Stimulated activated CD8-positive, alpha-beta memory T cell treated with anti-CD3 and anti-CD28 coated beads, Interleukin-2, amount 100 ng/mL, for 1 hour (primary cell): ENCODE measurements at regions not wholly inside any gene's neighbourhood (a gene's known extent, or its start where the extent isn't known, plus 50 kb on each side); places are given as distances from the start of the nearest gene placed in this dataset.
"Not testable (repeated sequence)": the region's sequence is repeated elsewhere in the genome, so short reads cannot be mapped to it uniquely, and the experiment has no call there.

Experiments used
- DNase-seq, 2 donors: peaks; one replicate each; pipeline ENCODE4 v3.0.0-alpha.2; 2020; ENCODE audit warnings: low read depth in 2 of 2

DNA sequence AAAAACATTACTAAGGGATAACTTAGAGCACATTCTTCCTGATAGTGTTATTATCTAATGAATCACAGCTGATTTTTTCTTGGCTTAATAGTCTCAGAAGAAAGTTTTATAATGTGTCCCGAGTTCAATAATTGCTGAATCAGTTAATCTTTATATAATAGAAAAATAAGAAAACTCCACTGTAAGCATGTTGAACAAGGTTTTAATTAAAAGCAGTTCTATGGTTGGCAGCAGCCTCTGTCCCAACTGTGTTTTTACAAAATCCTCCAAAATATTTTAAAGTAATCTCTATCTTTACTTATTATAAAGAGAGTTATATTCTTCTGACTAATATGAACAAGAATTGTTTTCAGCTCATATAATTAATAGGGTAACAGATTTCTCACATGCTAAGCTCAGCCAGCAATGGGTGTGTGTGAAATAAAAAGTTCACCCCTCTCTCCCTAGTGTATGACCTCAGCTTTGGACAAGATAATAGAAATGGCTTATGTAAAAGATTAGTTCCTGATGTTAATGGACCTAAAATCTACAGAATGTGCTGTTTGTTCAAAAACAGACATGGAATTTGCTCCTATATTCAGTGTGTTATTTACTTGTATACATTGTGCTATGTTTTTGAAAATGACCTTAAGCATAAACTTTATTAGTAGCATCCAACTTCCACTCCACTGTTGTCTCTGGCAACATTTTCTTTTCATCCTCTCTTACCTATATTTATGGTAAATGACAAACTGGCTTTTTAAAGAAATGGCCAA, 67.1 kb upstream of the DCN start:
- DNase-seq, result no peak

- no peak for DNase-seq
Measured at GRCh38 chr12:91249054-91249453, 66.4 kb upstream of the DCN start.

DNA sequence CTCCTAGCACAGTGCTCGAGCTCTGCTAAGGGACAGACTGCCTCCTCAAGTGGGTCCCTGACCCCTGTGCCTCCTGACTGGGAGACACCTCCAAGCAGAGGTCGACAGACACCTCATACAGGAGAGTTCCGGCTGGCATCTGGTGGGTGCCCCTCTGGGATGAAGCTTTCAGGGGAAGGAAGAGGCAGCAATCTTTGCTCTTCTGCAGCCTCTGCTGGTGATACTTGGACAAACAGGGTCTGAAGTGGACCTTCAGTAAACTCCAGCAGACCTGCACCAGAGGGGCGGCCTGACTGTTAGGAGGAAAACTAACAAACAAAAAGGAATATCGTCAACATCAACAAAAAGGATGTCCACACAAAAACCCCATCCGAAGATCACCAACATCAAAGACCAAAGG, 60.6 kb upstream of the DCN start:
- not testable (repeated sequence) for DNase-seq

- DNase-seq, result no peak
Measured at GRCh38 chr12:91241756-91242155, 59.1 kb upstream of the DCN start.

DNA sequence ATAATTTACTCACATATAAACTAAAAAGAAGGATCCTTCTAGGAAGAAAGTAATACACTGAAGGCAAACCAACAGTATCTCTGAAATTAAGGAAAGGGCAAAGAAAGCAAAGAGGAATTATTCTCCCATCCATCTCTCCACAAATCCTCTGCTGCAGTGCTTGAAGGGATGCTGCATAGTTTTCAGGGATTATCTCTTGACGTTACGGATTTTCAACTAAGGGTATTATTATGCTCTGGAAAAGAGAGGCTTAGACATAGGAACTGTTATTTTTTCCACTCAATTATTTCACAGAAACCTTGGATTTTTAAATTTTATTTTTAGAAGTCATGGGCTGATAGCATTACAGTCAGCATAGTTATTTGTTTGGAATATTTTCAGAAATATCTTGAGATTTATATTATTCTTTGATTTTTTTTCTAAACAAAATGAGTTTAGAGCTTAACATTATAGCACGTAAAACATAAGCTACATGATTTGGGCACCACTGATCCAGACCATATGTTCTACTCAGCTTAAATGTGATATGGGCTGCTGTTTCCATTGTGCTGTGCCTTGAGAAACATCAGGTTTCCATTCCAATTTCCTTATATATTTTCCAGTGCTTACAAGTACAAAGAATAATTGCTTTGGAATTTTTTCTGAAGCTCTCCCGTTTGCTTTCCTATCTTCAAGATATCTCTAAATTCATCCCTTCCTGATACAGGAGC, 57.9 kb upstream of the DCN start:
- DNase-seq, result no peak

GRCh38 chr12:91239481-91239880, 56.9 kb upstream of the DCN start:
- DNase-seq, result no peak
